Heart left ventricle (tissue), 13 donors: ENCODE measurements at regions not wholly inside any gene's neighbourhood (a gene's known extent, or its start where the extent isn't known, plus 50 kb on each side); places are given as distances from the start of the nearest gene placed in this dataset.

Experiments
- CTCF ChIP-seq, 12 donors: fragments of 200-600 bp; sonication (generic) in 4 of 12; IDR thresholded peaks; one replicate each; pipeline versions ENCODE4 v1.5.0 to v1.8.0; 2018 to 2022; ENCODE audit warnings: antibody characterized with exemption in 12 of 12, mild to moderate bottlenecking in 5 of 12
- POLR2A ChIP-seq, 2 donors: fragments of 450-650 bp; IDR thresholded peaks; one replicate each; pipeline ENCODE4 v1.6.1; 2017; ENCODE audit warnings: antibody characterized with exemption in 2 of 2, mild to moderate bottlenecking in 2 of 2, moderate library complexity in 2 of 2
- donor health status: ischemic (EF 13 %, LVEDD 7.1; RV severe dilation, severe dysfunction).
- donor health status: DM: no; HTN: yes; CAD: no.
- donor health status: DM: no; HTN: no; CAD: no.
- donor health status: ischemic (EF 25% LVEDD 6.9; RV normal size, moderate dysfunction).
- donor health status: ischemic (EF 25% LVEDD 5.7; RV mildly dilated, moderate dysfunction).
- donor health status: ischemic (EF 35%, LVEDD 5.7; RV mildly dilated, moderate dysfunction).
- donor health status: nonischemic (EF 11% LVEDD 7.7; RV severe dilation, severe dysfunction).
- donor health status: DM: yes; HTN: yes; CAD: no.
- donor health status: PGD.
- donor health status: ischemic (EF 29% LVEDD 5.4; RV normal size, mild dysfunction).
- donor health status: nonischemic (EF 23%, LVEDD 6.1; RV moderate dilation, normal function).

DNA sequence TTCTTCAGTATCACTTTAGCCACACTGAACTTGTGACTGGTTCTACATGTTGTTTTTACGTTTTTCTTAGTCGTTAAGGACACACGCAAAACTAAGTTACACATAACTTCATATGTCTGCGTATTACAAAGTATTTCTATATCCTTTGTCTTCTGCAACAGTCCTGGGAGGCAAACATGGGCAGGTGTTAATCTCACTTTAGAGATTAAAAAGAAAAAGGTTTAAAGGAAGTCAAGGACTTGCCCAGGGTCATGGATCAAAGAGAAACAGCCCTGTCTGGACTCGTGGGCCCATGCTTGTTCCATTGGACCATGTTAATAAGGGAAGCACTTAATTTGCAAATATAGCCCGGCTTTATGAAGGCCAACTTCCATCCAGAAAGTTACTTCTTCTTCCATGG is 98.6 kb upstream of the LPP start:
- TF ChIP-seq CTCF (IDR thresholded peaks at IDR 0.05), result no peak
- TF ChIP-seq POLR2A (IDR thresholded peaks at IDR 0.05), result no peak
